ENCODE measurements at regions not wholly inside any gene's neighbourhood (a gene's known extent, or its start where the extent isn't known, plus 50 kb on each side); places are given as distances from the start of the nearest gene placed in this dataset.
"Not testable (repeated sequence)": the region's sequence is repeated elsewhere in the genome, so short reads cannot be mapped to it uniquely, and the experiment has no call there.

DNA sequence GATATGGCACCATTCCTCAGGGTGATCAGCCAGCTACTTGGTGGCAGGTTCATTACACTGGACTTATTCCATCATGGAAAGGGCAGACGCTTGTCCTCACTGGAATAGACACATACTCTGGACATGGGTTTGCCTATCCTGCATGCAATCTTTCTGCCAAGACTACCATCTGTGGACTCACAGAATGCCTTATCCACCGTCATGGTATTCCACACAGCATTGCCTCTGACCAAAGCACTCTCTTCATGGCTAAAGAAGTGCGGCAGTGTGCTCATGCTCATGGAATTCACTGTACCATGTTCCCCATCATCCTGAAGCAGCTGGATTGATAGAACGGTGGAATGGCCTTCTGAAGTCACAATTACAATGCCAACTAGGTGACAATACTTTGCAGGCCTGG lies 104.1 kb upstream of the NPAS2 start:
- WGBS (ENCODE audit: insufficient coverage, insufficient replicate concordance, low lambda C conversion rate, missing lambda C conversion rate) = 33% methylated on average over 4 of the region's 4 CpGs
- H3K36me3 ChIP-seq (ENCODE audit: control insufficient read depth in 2 of 2, insufficient read depth in 2 of 2, low read length in 1 of 2); in situ Hi-C loops (cut with MboI); SMC1A ChIA-PET (ENCODE audit: uncharacterized antibody, unreplicated experiment); H3K4me1 ChIP-seq (ENCODE audit: control insufficient read depth, insufficient read depth, low read length); H4K20me1 ChIP-seq (ENCODE audit: control insufficient read depth, insufficient read depth); H3K4me2 ChIP-seq (ENCODE audit: control insufficient read depth, insufficient read depth); H3K9ac ChIP-seq (ENCODE audit: control insufficient read depth, insufficient read depth, low read length); DNase-seq (ENCODE audit: low read depth, low spot score); H3K4me3 ChIP-seq; POLR2A ChIA-PET; H3K79me2 ChIP-seq (ENCODE audit: control insufficient read depth, insufficient read depth, low read length); CTCF ChIA-PET; ATAC-seq; H3K9me3 ChIP-seq (replicated peaks; ENCODE audit: control insufficient read depth, insufficient read depth, low read length); RAD21 ChIA-PET (ENCODE audit: unreplicated experiment); intact Hi-C loops (cut with micrococcal nuclease; ENCODE audit: unreplicated experiment); H3K27ac ChIP-seq (ENCODE audit: control insufficient read depth, insufficient read depth); BruUV-seq (replicated peaks); FAIRE-seq; H2AFZ ChIP-seq (ENCODE audit: control insufficient read depth, low read depth, low read length); H3K27me3 ChIP-seq (replicated peaks in 1 of 2; ENCODE audit: control insufficient read depth in 2 of 2, insufficient read depth in 2 of 2, low read length in 1 of 2): not testable (repeated sequence)

DNA sequence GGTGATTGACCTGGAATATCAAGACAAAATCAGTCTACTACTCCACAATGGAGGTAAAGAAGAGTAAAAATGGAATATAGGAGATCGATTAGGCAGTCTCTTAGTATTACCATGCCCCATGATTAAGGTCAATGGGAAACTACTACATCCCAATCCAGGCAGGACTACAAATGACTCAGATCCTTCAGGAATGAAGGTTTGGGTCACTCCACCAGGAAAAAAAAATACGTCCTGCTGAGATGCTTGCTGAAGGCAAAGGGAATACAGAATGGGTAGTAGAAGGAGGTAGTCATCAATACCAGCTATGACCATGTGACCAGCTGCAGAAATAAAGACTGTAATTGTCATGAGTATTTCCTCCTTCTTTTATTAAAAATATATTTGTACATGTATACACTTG lies 103.4 kb upstream of the NPAS2 start:
- BruUV-seq (replicated peaks) = no TSS peak
- FAIRE-seq (no peak), DNase-seq (ENCODE audit: low read depth, low spot score) (no peak), ATAC-seq (no peak)
- no peak overlapping the region for H3K4me2 ChIP-seq (ENCODE audit: control insufficient read depth, insufficient read depth)
- H3K4me3 ChIP-seq = no peak overlapping the region
- H4K20me1 ChIP-seq (ENCODE audit: control insufficient read depth, insufficient read depth) = no peaks in the 10 kb centered on the region
- intact Hi-C loops (cut with micrococcal nuclease; ENCODE audit: unreplicated experiment) (no loop called here), in situ Hi-C loops (cut with MboI) (no loop called here)
- no peaks in the 10 kb centered on the region for H3K36me3 ChIP-seq (ENCODE audit: control insufficient read depth in 2 of 2, insufficient read depth in 2 of 2, low read length in 1 of 2)
- SMC1A ChIA-PET (ENCODE audit: uncharacterized antibody, unreplicated experiment) = no interaction called here
- no peak overlapping the region for H3K27ac ChIP-seq (ENCODE audit: control insufficient read depth, insufficient read depth)
- CTCF ChIA-PET = no interaction called here
- POLR2A ChIA-PET = no interaction called here
- TF ChIP-seq, protein P1, sequence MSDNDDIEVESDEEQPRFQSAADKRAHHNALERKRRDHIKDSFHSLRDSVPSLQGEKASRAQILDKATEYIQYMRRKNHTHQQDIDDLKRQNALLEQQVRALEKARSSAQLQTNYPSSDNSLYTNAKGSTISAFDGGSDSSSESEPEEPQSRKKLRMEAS (IDR thresholded peaks at IDR 0.05; ENCODE audit: low read depth, low read length) = no peak
- TF ChIP-seq, protein P2, sequence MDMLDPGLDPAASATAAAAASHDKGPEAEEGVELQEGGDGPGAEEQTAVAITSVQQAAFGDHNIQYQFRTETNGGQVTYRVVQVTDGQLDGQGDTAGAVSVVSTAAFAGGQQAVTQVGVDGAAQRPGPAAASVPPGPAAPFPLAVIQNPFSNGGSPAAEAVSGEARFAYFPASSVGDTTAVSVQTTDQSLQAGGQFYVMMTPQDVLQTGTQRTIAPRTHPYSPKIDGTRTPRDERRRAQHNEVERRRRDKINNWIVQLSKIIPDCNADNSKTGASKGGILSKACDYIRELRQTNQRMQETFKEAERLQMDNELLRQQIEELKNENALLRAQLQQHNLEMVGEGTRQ (IDR thresholded peaks at IDR 0.05; ENCODE audit: borderline replicate concordance, low read depth, low read length) = no peak
- TF ChIP-seq ZNF384 (IDR thresholded peaks at IDR 0.05; ENCODE audit: borderline replicate concordance, low read depth, low read length) (no peak), CHD2 (IDR thresholded peaks at IDR 0.05; ENCODE audit: borderline replicate concordance, low read depth, low read length) (no peak), CREB1 (IDR thresholded peaks at IDR 0.05; ENCODE audit: low read depth) (no peak)
- H3K9me3 ChIP-seq (replicated peaks; ENCODE audit: control insufficient read depth, insufficient read depth, low read length) = no peaks in the 10 kb centered on the region
- H3K27me3 ChIP-seq (replicated peaks in 1 of 2; ENCODE audit: control insufficient read depth in 2 of 2, insufficient read depth in 2 of 2, low read length in 1 of 2) = no peaks in the 10 kb centered on the region; a peak in 1 of 4 replicates
- H3K79me2 ChIP-seq (ENCODE audit: control insufficient read depth, insufficient read depth, low read length) = no peaks in the 10 kb centered on the region
- H2AFZ ChIP-seq (ENCODE audit: control insufficient read depth, low read depth, low read length) = no peak overlapping the region
- RAD21 ChIA-PET (ENCODE audit: unreplicated experiment) = no interaction called here
- no peaks in the 10 kb centered on the region for H3K4me1 ChIP-seq (ENCODE audit: control insufficient read depth, insufficient read depth, low read length)
- WGBS (ENCODE audit: insufficient coverage, insufficient replicate concordance, low lambda C conversion rate, missing lambda C conversion rate) = 3% methylated on average over 2 of the region's 2 CpGs
- H3K9ac ChIP-seq (ENCODE audit: control insufficient read depth, insufficient read depth, low read length) = no peak overlapping the region

Data from GM12878 (cell line).